Neuron (in vitro differentiated cells): ENCODE measurements at regions not wholly inside any gene's neighbourhood (a gene's known extent, or its start where the extent isn't known, plus 50 kb on each side); places are given as distances from the start of the nearest gene placed in this dataset.
"Not testable (repeated sequence)": the region's sequence is repeated elsewhere in the genome, so short reads cannot be mapped to it uniquely, and the experiment has no call there.

Experiments
- H2AFZ ChIP-seq: one replicate; pipeline ENCODE4 v1.6.1; 2013; ENCODE audit warnings: low read depth, mild to moderate bottlenecking, inconsistent platforms, low read length, moderate library complexity
- H3K27me3 ChIP-seq: one replicate; pipeline ENCODE4 v1.6.1; 2013; ENCODE audit warnings: low read length; ENCODE audit not compliant: insufficient read depth
- H3K36me3 ChIP-seq: one replicate; pipeline ENCODE4 v1.6.1; 2013; ENCODE audit warnings: low read length; ENCODE audit not compliant: insufficient read depth
- H3K4me1 ChIP-seq: one replicate; pipeline ENCODE4 v1.6.1; 2013; ENCODE audit warnings: low read length; ENCODE audit not compliant: insufficient read depth
- H3K4me3 ChIP-seq: 2 replicates; pipeline ENCODE4 v1.5.1; 2013; ENCODE audit warnings: mild to moderate bottlenecking, low read length, moderate library complexity
- H3K9me3 ChIP-seq: one replicate; pipeline ENCODE4 v1.6.1; 2013; ENCODE audit warnings: low read length

DNA sequence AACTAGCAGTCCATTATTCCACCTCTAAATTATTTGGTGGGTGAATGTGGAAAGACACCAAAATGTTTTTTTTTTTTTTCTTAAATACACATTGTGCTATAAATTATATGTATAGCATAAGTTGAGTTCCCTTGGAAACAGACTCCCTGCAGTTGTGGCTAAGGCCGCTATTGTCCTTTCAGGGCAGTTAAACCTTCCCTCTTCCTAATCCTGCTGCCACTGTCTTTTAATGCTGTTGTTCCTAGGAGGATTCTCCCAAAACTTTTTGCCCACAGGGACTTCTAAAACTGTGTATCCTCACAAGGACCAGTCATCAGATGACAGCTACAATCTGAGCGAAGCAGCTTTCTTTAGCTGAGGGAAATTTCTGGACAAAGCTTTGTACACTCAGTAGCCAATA is 478.9 kb upstream of the CHORDC1 start:
- peaks cover 2% of the 10 kb centered on the region for H3K4me1 ChIP-seq
- no peak overlapping the region for H2AFZ ChIP-seq
- no peaks in the 10 kb centered on the region for H3K27me3 ChIP-seq
- H3K9me3 ChIP-seq, result no peaks in the 10 kb centered on the region
- no peaks in the 10 kb centered on the region for H3K36me3 ChIP-seq
- H3K4me3 ChIP-seq, result no peak overlapping the region

GRCh38 chr11:90700789-90701439 is 478.1 kb upstream of the CHORDC1 start:
- H3K4me1 ChIP-seq, result peaks cover 2% of the 10 kb centered on the region
- no peaks in the 10 kb centered on the region for H3K9me3 ChIP-seq
- no peaks in the 10 kb centered on the region for H3K27me3 ChIP-seq
- no peaks in the 10 kb centered on the region for H3K36me3 ChIP-seq
- H2AFZ ChIP-seq, result no peak overlapping the region
- H3K4me3 ChIP-seq, result no peak overlapping the region

GRCh38 chr11:90699791-90700400 is 477.0 kb upstream of the CHORDC1 start:
- Histone ChIP-seq H3K36me3 (no peaks in the 10 kb centered on the region), H3K4me1 (peaks cover 2% of the 10 kb centered on the region), H2AFZ (no peak overlapping the region), H3K27me3 (no peaks in the 10 kb centered on the region), H3K4me3 (no peak overlapping the region), H3K9me3 (no peaks in the 10 kb centered on the region)

DNA sequence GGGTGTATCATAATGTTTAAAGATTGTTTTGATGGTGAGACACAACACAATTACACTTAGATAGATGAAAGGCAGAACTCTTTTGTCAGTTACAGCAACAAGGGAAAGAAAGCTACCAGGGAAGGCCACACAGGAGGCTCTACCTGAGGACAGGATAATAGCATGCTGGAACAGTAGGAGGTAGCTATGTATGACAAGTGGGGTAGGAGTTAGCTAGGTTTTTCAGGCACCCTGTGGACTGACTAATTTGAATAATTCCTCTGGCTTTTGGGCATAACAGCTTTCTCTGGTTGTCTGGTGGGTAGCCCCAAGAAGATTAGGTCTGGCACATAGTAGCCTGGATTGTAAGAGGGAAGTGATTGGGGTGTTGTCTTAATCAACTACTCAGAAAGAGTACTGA is 475.4 kb upstream of the CHORDC1 start:
- H3K36me3 ChIP-seq, result no peaks in the 10 kb centered on the region
- H2AFZ ChIP-seq, result no peak overlapping the region
- H3K27me3 ChIP-seq, result no peaks in the 10 kb centered on the region
- H3K9me3 ChIP-seq, result no peaks in the 10 kb centered on the region
- no peak overlapping the region for H3K4me3 ChIP-seq
- H3K4me1 ChIP-seq, result peaks cover 2% of the 10 kb centered on the region

DNA sequence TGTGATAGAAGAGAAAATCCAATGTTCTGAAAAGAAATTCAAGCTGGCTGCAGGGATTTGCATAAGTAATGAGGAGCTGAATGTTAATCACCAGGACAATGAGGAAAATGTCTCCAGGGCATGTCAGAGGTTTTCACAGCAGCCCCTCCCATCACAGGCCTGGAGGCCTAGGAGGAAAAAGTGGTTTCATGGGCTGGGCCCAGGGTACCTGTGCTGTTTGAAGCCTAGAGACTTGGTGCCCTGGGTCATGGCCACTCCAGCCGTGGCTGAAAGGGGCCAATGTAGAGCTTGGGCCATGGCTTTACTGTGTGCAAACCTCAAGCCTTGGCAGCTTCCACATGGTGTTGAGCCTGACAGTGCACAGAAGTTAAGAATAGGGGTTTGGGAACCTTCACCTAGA is 452.6 kb upstream of the CHORDC1 start:
- not testable (repeated sequence) for H3K4me1 ChIP-seq, H3K36me3 ChIP-seq, H3K4me3 ChIP-seq, H3K9me3 ChIP-seq, H2AFZ ChIP-seq, H3K27me3 ChIP-seq

DNA sequence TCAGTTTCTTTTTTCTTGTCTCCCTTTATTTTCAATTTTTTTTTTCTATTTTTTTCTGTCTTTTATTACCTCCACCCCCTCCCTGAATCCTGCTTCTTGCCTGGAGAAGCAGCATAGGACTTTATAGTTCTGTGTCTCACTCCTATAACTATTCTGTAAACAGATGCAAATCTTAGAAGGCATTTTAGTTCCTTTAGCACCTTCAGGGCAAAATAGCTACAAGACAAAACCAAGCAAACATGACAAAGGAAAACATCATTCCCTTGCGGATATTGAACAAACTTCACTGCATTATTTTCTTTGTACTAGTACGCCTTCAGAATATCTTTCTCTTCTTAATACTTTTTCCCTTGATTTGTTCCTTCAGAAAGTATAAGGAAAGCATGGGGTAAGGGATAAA is 446.2 kb upstream of the CHORDC1 start:
- no peak overlapping the region for H2AFZ ChIP-seq
- no peaks in the 10 kb centered on the region for H3K36me3 ChIP-seq
- no peaks in the 10 kb centered on the region for H3K4me1 ChIP-seq
- no peaks in the 10 kb centered on the region for H3K27me3 ChIP-seq
- no peak overlapping the region for H3K4me3 ChIP-seq
- no peaks in the 10 kb centered on the region for H3K9me3 ChIP-seq

GRCh38 chr11:90668502-90668901 is 445.7 kb upstream of the CHORDC1 start:
- Histone ChIP-seq H3K4me3 (no peak overlapping the region), H2AFZ (no peak overlapping the region), H3K36me3 (no peaks in the 10 kb centered on the region), H3K9me3 (no peaks in the 10 kb centered on the region), H3K27me3 (no peaks in the 10 kb centered on the region), H3K4me1 (no peaks in the 10 kb centered on the region)

GRCh38 chr11:90661233-90661632 is 438.4 kb upstream of the CHORDC1 start:
- Histone ChIP-seq H3K9me3 (no peaks in the 10 kb centered on the region), H3K4me1 (no peaks in the 10 kb centered on the region), H3K27me3 (no peaks in the 10 kb centered on the region), H3K4me3 (no peak overlapping the region), H3K36me3 (no peaks in the 10 kb centered on the region), H2AFZ (no peak overlapping the region)

GRCh38 chr11:90656171-90656570 is 433.3 kb upstream of the CHORDC1 start:
- Histone ChIP-seq H3K36me3 (no peaks in the 10 kb centered on the region), H2AFZ (no peak overlapping the region), H3K4me3 (no peak overlapping the region), H3K4me1 (no peaks in the 10 kb centered on the region), H3K27me3 (no peaks in the 10 kb centered on the region), H3K9me3 (no peaks in the 10 kb centered on the region)

- H3K27me3 ChIP-seq, result no peaks in the 10 kb centered on the region
- H3K4me1 ChIP-seq, result no peaks in the 10 kb centered on the region
- H3K9me3 ChIP-seq, result no peaks in the 10 kb centered on the region
- H3K36me3 ChIP-seq, result no peaks in the 10 kb centered on the region
- no peak overlapping the region for H2AFZ ChIP-seq
- H3K4me3 ChIP-seq, result no peak overlapping the region
Measured at GRCh38 chr11:90650153-90650552, 427.3 kb upstream of the CHORDC1 start.

DNA sequence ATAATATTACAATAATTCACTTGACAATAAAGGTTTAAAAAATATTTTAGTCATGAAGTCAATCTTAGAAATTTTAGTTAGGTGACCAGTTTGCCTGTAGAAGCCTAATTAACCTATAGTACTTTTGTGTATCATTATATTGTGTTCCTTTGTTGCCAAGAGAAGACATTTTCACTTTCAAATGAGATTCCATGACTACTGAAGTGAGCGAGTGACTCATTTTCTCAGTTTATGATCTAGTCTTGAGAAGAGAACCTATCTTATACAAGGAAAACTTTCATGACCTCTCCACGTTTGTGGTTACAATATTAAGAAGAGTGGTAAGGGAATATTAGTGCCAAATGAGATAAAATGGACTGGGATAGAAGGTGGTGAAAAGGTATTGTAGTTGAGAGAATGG is 423.9 kb upstream of the CHORDC1 start:
- Histone ChIP-seq H3K4me3 (no peak overlapping the region), H3K27me3 (no peaks in the 10 kb centered on the region), H3K9me3 (no peaks in the 10 kb centered on the region)

DNA sequence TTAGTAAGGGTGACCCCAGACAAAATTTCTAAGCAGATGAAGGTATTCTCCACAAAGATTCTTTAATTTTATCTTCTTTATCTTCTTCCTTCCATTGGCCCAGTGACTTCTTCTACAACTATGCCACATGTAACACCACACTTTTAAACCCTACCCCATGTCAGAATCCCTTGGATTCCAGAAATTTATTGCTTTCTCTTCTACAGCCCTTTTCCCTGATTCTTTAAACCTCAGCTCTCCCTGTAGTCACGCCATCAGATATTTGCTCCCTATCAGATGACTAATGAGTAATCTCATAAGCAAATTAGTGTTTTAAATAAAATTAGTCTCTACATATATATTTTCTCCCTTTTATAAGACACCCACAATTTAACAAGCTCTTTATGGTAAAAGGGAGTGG is 423.4 kb upstream of the CHORDC1 start:
- no peaks in the 10 kb centered on the region for H3K4me1 ChIP-seq
- H3K9me3 ChIP-seq, result no peaks in the 10 kb centered on the region
- no peak overlapping the region for H2AFZ ChIP-seq
- H3K27me3 ChIP-seq, result no peaks in the 10 kb centered on the region
- no peaks in the 10 kb centered on the region for H3K36me3 ChIP-seq
- no peak overlapping the region for H3K4me3 ChIP-seq

More for the DNA sequence above, 423.9 kb upstream of the CHORDC1 start:
- no peak overlapping the region for H2AFZ ChIP-seq
- H3K4me1 ChIP-seq, result no peaks in the 10 kb centered on the region
- no peaks in the 10 kb centered on the region for H3K36me3 ChIP-seq

DNA sequence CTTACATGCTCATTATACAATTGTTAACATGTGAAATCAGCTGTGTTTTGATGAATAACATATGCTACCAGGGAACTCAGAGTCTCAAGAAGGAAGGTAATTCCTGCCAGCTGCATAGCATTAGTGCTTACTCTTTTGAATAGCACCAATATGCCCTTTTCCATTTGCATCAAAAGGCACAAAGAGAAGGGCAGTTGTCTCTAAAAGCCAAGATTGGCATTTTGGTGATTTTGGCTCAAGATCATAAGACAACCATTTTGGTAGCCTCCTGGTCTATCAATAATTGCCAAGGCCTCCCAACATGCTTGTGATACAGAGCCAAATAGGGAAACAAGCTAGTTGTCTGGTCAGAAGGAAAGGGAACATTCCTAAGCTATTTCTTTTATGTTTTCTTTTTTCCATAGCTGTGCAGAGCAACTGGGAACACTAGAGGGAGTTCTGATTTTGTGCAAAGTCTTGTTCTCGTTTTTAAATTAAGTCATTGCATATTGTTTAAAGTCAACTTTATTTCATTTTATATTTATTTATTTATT is 416.7 kb upstream of the CHORDC1 start:
- Histone ChIP-seq H3K27me3 (no peaks in the 10 kb centered on the region), H3K36me3 (no peaks in the 10 kb centered on the region), H3K4me1 (no peaks in the 10 kb centered on the region), H3K9me3 (no peaks in the 10 kb centered on the region), H3K4me3 (no peak overlapping the region), H2AFZ (no peak overlapping the region)

DNA sequence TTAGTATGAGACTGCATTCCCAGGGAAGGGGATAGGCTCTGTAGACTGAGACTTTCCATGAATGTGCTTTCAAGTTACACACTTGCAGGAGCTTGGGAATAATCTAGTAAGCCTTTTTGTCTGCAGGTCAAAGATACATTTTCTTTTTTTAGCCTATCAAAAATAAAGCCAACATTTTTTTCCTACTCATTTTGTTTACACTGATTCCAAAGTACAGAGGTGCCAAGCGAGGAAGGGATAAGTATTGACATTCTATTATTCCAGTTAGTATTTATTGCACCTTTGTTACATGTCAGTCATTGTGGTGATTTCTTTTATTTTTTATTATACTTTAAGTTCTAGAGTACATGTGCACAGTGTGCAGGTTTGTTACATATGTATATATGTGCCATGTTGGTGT is 413.0 kb upstream of the CHORDC1 start:
- Histone ChIP-seq H3K4me1 (no peaks in the 10 kb centered on the region), H3K36me3 (no peaks in the 10 kb centered on the region), H3K4me3 (no peak overlapping the region), H3K27me3 (no peaks in the 10 kb centered on the region), H2AFZ (no peak overlapping the region), H3K9me3 (no peaks in the 10 kb centered on the region)
